Right lobe of liver (tissue), 4 donors: ENCODE measurements at regions not wholly inside any gene's neighbourhood (a gene's known extent, or its start where the extent isn't known, plus 50 kb on each side); places are given as distances from the start of the nearest gene placed in this dataset.
"Not testable (repeated sequence)": the region's sequence is repeated elsewhere in the genome, so short reads cannot be mapped to it uniquely, and the experiment has no call there.

Experiments used
- POLR2A ChIP-seq: fragments of 450-650 bp; IDR thresholded peaks from one replicate; pipeline ENCODE4 v1.6.1; 2017; ENCODE audit warnings: antibody characterized with exemption, mild to moderate bottlenecking
- TF ChIP-seq, protein P1 (sequence below), 4 donors: fragments of 200-600 bp in 3 of 4; fragments of 450-650 bp in 1 of 4; IDR thresholded peaks; one replicate each; pipeline versions ENCODE4 v1.5.1 to v1.8.0; 2016 to 2022; ENCODE audit warnings: antibody characterized with exemption in 4 of 4, mild to moderate bottlenecking in 2 of 4
- donor health status: DM: no; HTN: no; CAD: no.
- donor health status: DM: no; HTN: no; CAD: no.
- donor health status: DM: no; HTN: yes; CAD: no.

DNA sequence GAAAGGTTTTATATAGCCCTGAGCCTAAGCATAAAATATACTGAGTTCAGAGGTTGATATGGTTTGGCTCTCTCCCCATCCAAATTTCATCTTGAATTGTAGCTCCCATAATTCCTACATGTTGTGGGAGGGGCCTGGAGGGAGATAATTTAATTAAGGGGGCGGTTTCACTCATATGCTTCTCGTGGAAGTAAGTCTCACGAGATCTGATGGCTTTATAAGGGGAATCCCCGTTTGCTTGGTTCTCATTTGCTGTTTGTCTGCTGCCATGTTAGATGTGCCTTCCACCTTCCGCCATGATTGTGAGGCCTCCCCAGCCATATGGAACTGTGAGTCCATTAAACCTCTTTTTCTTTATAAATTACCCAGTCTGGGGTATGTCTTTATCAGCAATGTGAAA, 130.8 kb upstream of the ACBD5 start:
- TF ChIP-seq, protein P1, sequence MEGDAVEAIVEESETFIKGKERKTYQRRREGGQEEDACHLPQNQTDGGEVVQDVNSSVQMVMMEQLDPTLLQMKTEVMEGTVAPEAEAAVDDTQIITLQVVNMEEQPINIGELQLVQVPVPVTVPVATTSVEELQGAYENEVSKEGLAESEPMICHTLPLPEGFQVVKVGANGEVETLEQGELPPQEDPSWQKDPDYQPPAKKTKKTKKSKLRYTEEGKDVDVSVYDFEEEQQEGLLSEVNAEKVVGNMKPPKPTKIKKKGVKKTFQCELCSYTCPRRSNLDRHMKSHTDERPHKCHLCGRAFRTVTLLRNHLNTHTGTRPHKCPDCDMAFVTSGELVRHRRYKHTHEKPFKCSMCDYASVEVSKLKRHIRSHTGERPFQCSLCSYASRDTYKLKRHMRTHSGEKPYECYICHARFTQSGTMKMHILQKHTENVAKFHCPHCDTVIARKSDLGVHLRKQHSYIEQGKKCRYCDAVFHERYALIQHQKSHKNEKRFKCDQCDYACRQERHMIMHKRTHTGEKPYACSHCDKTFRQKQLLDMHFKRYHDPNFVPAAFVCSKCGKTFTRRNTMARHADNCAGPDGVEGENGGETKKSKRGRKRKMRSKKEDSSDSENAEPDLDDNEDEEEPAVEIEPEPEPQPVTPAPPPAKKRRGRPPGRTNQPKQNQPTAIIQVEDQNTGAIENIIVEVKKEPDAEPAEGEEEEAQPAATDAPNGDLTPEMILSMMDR (IDR thresholded peaks at IDR 0.05) = not testable (repeated sequence)
- not testable (repeated sequence) for TF ChIP-seq POLR2A
